OCI-M2 (cell line): ENCODE measurements at regions not wholly inside any gene's neighbourhood (a gene's known extent, or its start where the extent isn't known, plus 50 kb on each side); places are given as distances from the start of the nearest gene placed in this dataset.

Experiments used
- DNase-seq: peaks from one replicate; lab custom pipeline; 2025; ENCODE audit not compliant: unreplicated experiment; lab: John Stamatoyannopoulos, UW

- no peak for DNase-seq
Measured at GRCh38 chr11:70857894-70858293, 394.5 kb downstream of the SHANK2 start.

- DNase-seq: no peak
Measured at GRCh38 chr11:70859180-70859579, 393.2 kb downstream of the SHANK2 start.

GRCh38 chr11:70860888-70861287, 391.5 kb downstream of the SHANK2 start:
- DNase-seq: no peak

- DNase-seq: no peak
Measured at GRCh38 chr11:70861559-70861958, 390.8 kb downstream of the SHANK2 start.

GRCh38 chr11:70862093-70862492, 390.3 kb downstream of the SHANK2 start:
- no peak for DNase-seq

GRCh38 chr11:70863186-70863585, 389.2 kb downstream of the SHANK2 start:
- DNase-seq: no peak

- no peak for DNase-seq
Measured at GRCh38 chr11:70863993-70864392, 388.4 kb downstream of the SHANK2 start.

GRCh38 chr11:70865356-70865755, 387.0 kb downstream of the SHANK2 start:
- no peak for DNase-seq

- DNase-seq: no peak
Measured at GRCh38 chr11:70866834-70867233, 385.5 kb downstream of the SHANK2 start.

- no peak for DNase-seq
Measured at GRCh38 chr11:70867281-70868047, 384.9 kb downstream of the SHANK2 start.

GRCh38 chr11:70868341-70868885, 384.0 kb downstream of the SHANK2 start:
- DNase-seq: no peak

GRCh38 chr11:70869054-70869453, 383.3 kb downstream of the SHANK2 start:
- DNase-seq: no peak

GRCh38 chr11:70871881-70872280, 380.5 kb downstream of the SHANK2 start:
- no peak for DNase-seq

GRCh38 chr11:70872299-70872698, 380.1 kb downstream of the SHANK2 start:
- no peak for DNase-seq

GRCh38 chr11:70872955-70873735, 379.2 kb downstream of the SHANK2 start:
- no peak for DNase-seq

GRCh38 chr11:70873736-70874412, 378.5 kb downstream of the SHANK2 start:
- no peak for DNase-seq

GRCh38 chr11:70876685-70877084, 375.7 kb downstream of the SHANK2 start:
- no peak for DNase-seq

GRCh38 chr11:70877151-70877550, 375.2 kb downstream of the SHANK2 start:
- no peak for DNase-seq

- no peak for DNase-seq
Measured at GRCh38 chr11:70878366-70878765, 374.0 kb downstream of the SHANK2 start.

GRCh38 chr11:70879601-70880285, 372.6 kb downstream of the SHANK2 start:
- DNase-seq: no peak

- no peak for DNase-seq
Measured at GRCh38 chr11:70880416-70880815, 372.0 kb downstream of the SHANK2 start.
